Left cardiac atrium (tissue), 4 donors: ENCODE measurements at regions not wholly inside any gene's neighbourhood (a gene's known extent, or its start where the extent isn't known, plus 50 kb on each side); places are given as distances from the start of the nearest gene placed in this dataset.

Experiments used
- ATAC-seq, 2 donors: fragments of 200-7000 bp; cut with Tn5 transposase; one replicate each; pipeline ENCODE4 v1.9.1; 2020; ENCODE audit warnings: mild to moderate bottlenecking in 2 of 2, moderate library complexity in 2 of 2
- DNase-seq: peaks from one replicate; pipeline ENCODE4 v3.0.0-alpha.2; 2020
- intact Hi-C, 2 donors: fragments of 100-400 bp; cut with DNase I; formaldehyde crosslinking; loops; one replicate each; pipeline versions ENCODE4 v1.14.1 to v1.15.1; 2022 to 2023
- donor health status: DM: no; HTN: yes; CAD: no.
- donor health status: DM: no; HTN: yes; CAD: no; lungs with severe emphysema.
- donor health status: DM: yes; HTN: yes; CAD: no.
- donor health status: Dilated cardiomyopathy.

GRCh38 chr7:95674101-95674500 lies 77.8 kb upstream of the PDK4 start:
- ATAC-seq (no peak), DNase-seq (no peak)
- intact Hi-C loops = no loop called here

- DNase-seq = no peak
- intact Hi-C loops = no loop called here
- ATAC-seq = no peak
Observed at GRCh38 chr7:95672434-95672833, 76.1 kb upstream of the PDK4 start.

GRCh38 chr7:95669513-95669912 lies 73.2 kb upstream of the PDK4 start:
- ATAC-seq = no peak
- intact Hi-C loops = no loop called here
- no peak for DNase-seq

- DNase-seq (no peak), ATAC-seq (no peak)
- intact Hi-C loops = no loop called here
Observed at GRCh38 chr7:95668504-95669018, 72.2 kb upstream of the PDK4 start.

GRCh38 chr7:95662987-95663386 lies 66.7 kb upstream of the PDK4 start:
- intact Hi-C loops = no loop called here
- ATAC-seq = no peak

GRCh38 chr7:95660023-95660434 lies 63.7 kb upstream of the PDK4 start:
- ATAC-seq = no peak
- DNase-seq = no peak
- intact Hi-C loops = no loop called here

More at GRCh38 chr7:95662987-95663386, 66.7 kb upstream of the PDK4 start:
- no peak for DNase-seq

GRCh38 chr7:95658676-95659075 lies 62.4 kb upstream of the PDK4 start:
- intact Hi-C loops = no loop called here
- ATAC-seq (no peak), DNase-seq (no peak)

GRCh38 chr7:95649546-95649945 lies 53.2 kb upstream of the PDK4 start:
- no peak for ATAC-seq
- no peak for DNase-seq
- intact Hi-C loops = no loop called here

- no peak for ATAC-seq
- no peak for DNase-seq
- intact Hi-C loops = no loop called here
Observed at GRCh38 chr7:95646350-95646749, 50.0 kb upstream of the PDK4 start.
